ENCODE measurements at regions not wholly inside any gene's neighbourhood (a gene's known extent, or its start where the extent isn't known, plus 50 kb on each side); places are given as distances from the start of the nearest gene placed in this dataset.
"Not testable (repeated sequence)": the region's sequence is repeated elsewhere in the genome, so short reads cannot be mapped to it uniquely, and the experiment has no call there.

- no peak for DNase-seq
Observed at GRCh38 chr12:67760586-67761275, 112.2 kb downstream of the DYRK2 start.

DNA sequence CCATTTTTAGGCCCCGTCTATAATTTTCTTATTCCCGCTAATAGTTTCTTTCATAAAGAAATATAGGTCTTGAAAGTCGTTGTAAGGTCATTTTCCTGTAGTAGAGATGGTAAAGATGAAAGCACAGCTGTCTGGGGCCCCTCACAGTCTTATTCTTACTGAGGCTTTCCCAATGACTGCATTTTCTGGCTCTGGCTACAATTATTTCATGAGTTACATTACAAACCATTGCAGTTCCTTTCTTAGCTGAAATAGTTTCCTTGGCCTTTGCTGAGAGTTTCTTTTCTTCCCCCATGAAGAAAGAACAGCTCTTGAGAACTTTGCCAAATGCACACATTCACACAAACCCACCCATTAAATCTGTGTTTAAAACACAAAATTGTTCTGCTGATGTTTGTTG, 113.0 kb downstream of the DYRK2 start:
- no peak for DNase-seq

GRCh38 chr12:67764055-67764454, 115.5 kb downstream of the DYRK2 start:
- DNase-seq = no peak

GRCh38 chr12:67764946-67765619, 116.5 kb downstream of the DYRK2 start:
- no peak for DNase-seq

- DNase-seq = no peak
Observed at GRCh38 chr12:67765776-67766766, 117.5 kb downstream of the DYRK2 start.

GRCh38 chr12:67772267-67773169, 124.0 kb downstream of the DYRK2 start:
- no peak for DNase-seq

- DNase-seq = no peak
Observed at GRCh38 chr12:67773896-67774295, 125.4 kb downstream of the DYRK2 start.

GRCh38 chr12:67774983-67775587, 126.5 kb downstream of the DYRK2 start:
- DNase-seq = no peak

- no peak for DNase-seq
Observed at GRCh38 chr12:67780580-67781084, 132.1 kb downstream of the DYRK2 start.

GRCh38 chr12:67782573-67782972, 134.0 kb downstream of the DYRK2 start:
- no peak for DNase-seq

GRCh38 chr12:67783393-67783792, 134.8 kb downstream of the DYRK2 start:
- no peak for DNase-seq

DNA sequence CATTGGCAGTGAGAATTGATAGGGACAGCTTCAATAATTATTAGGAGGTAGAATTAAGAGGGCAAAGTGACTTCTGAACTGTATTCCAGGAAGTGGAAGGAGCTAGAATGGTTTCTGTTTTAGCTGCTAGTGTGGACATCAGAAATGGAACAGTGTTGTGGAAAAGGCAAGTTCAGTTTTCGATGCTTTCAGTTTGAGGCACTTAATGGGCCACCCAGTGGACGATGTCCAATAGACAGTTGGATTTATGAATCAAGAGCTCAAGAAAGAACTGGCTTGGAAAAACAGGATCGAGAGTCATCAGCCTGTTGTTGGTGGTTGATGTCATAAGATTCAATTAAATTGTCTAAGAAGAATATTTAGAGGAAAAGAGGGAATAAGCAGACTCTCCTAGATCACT, 136.3 kb downstream of the DYRK2 start:
- DNase-seq = no peak

GRCh38 chr12:67786086-67786485, 137.5 kb downstream of the DYRK2 start:
- DNase-seq = no peak

DNA sequence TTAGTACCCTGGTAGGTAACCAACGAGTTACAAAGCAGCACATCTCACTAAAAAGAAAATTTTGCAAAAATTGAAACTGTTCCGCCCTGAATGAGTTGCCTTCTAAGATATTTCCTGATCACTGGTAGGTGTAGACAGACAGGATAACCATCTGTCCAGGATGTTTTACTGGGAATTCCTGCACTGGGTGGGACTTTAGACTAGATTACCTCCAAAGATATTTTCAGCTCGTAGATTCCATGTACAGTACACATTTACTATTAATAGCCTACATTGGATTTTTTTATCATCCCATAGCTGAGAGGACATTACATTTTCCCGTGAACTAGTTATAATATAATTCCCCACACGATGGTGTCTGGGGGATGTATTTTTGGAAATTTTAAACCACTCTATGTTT, 139.6 kb downstream of the DYRK2 start:
- no peak for DNase-seq

DNA sequence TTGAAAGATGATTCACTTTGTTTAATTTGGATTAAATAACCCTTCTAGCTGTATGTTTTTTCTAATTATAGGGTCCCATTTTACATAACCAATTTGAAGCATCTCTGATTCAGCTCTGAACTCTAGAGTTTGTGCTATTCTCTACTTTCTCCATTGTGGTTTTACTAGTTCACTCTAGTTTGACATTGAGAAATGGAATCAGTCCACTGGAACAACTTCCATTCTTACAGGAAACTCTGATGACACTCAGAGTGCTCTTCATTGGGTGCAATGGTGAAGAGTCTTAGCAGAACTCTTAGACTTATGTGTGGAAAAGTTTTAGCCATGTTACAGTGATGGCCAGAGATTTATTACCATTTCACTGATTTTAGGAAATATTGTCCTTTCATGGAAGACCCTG, 140.7 kb downstream of the DYRK2 start:
- no peak for DNase-seq

DNA sequence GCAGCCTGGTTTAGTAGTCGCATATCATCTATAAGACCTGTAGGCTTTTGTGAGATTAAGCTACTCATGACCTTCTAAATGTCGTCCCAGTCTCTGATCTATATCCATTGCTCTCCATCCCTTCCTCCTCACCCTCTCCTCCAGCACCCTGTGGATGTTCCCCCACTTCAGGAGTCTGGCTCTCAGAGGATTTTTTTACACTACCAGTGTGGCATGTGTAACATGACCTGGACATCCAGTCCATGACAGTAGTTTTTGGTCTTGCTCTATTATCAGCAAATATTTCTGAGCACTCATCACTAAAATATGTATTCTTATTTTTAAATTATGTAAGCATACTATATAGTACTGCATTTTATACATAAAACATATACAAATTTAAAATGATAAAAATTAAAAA, 142.1 kb downstream of the DYRK2 start:
- DNase-seq = no peak

DNA sequence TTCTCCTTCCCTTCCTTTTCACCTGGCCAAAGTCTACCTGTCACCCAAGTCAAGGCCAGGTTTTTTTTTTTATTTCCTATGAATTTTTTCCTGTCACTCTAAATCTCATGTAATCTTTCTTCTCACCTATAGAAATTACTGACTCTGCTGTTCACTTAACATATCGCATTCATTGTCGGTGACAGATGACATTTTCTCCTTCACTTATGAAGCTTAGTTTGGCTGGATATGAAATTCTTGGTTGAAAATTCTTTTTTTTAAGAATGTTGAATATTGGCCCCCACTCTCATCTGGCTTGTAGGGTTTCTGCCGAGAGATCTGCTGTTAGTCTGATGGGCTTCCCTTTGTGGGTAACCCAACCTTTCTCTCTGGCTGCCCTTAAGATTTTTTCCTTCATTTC, 142.8 kb downstream of the DYRK2 start:
- not testable (repeated sequence) for DNase-seq

- peak in 1 of 2 experiments; percentile 6 for DNase-seq
Observed at GRCh38 chr12:67792185-67792584, 143.6 kb downstream of the DYRK2 start.

- no peak for DNase-seq
Observed at GRCh38 chr12:67794161-67794560, 145.6 kb downstream of the DYRK2 start.

DNA sequence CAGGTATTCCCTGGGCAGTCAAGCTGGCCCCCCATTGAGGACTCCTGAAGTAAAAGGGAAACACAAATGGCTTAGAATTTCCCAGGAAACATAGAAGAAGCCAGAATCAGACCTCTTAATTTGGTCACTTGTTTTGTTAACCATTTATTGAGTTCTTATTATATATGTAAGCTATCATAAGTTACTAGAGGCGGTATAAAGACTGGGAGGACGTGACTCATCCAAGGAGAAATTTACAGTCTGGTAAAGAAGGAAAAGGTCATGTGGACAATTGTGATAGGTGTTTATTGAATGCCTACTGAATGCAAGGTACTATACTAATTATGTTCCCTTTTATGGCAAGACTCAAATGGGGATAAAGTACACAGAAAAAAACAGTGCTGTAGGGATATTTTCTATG, 146.7 kb downstream of the DYRK2 start:
- DNase-seq = no peak

DNA sequence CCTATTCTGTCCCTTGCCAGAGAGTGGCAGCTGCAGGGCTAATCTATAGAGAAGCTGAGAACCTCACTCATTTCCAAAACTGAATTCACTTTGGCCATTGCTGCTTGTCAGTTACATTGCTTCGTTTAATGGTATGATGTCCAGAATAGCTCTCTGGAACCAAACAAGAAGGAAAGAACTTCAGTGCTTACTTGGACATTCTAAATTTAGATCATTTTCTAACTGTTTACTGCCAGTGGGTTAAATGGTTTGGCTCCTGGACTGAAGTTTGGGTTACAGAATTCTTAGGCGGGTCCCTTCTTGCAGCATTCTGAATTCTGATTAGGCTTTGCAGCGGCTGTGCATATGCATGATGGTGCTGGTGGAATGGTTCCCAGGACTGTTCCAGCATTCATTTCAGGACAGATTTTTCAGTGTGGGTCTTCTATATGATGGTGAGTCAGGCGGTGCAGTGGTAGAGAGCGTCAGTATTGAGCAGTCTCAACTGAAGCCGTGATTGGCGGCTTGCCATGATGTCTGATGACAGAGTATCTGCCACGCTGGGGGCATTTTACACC, 148.7 kb downstream of the DYRK2 start:
- DNase-seq = no peak
